Inferior parietal cortex (tissue), 1 donor: ENCODE measurements at regions not wholly inside any gene's neighbourhood (a gene's known extent, or its start where the extent isn't known, plus 50 kb on each side); places are given as distances from the start of the nearest gene placed in this dataset.

Experiments
- DNase-seq: peaks from one replicate; pipeline ENCODE4 v3.0.0-alpha.2; 2016; ENCODE audit errors: extremely low spot score

DNA sequence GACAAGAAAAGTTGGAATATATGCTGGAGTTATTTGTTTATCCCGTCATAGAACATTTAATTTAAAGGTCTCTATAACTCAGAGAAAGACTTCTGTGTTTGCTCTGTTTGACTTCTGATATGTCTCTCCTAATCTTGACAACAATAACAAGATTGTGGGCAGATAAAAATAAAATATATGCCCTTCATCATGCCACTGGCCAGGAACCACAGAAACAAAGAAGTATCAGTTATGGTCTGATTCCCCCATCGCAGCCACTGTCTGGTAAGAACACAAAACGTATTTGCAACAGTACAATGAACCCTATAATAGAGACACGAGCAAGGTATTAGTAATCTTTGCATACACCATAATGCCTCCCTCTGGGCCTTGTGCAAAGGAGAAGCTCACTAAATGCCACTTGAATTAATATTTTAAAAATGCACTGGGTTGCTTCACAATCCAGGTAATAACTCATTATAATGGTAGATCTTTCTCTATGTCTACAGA is 1498.3 kb downstream of the CDH11 start:
- DNase-seq = no peak

DNA sequence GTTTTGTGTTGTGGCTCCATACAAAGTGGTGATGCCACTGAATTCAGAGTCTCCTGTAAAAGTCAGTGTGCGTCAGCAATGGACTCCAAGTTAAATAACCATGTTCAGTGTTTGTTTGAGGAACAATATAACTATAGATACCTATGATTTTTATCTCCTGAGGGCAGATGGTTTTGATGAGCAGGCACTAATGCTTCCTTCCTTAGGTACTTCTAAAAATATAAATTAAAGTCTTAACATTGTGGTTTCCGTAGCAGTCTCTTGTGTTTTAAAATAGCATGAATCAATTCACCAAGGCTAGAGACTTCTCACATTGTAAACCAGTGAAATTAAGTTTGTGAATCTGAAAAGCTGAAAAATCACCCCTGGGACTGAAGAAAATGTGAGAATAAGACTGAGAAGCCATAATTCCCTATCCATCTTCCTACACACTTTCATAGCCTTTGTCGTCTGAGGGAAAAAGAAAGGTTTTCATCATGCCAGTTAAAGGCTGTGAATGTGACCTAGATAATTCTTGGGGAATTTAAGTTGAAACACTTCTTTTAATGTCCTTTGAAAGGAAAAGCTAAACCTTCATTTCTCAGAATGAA is 1502.9 kb downstream of the CDH11 start:
- DNase-seq = no peak

DNA sequence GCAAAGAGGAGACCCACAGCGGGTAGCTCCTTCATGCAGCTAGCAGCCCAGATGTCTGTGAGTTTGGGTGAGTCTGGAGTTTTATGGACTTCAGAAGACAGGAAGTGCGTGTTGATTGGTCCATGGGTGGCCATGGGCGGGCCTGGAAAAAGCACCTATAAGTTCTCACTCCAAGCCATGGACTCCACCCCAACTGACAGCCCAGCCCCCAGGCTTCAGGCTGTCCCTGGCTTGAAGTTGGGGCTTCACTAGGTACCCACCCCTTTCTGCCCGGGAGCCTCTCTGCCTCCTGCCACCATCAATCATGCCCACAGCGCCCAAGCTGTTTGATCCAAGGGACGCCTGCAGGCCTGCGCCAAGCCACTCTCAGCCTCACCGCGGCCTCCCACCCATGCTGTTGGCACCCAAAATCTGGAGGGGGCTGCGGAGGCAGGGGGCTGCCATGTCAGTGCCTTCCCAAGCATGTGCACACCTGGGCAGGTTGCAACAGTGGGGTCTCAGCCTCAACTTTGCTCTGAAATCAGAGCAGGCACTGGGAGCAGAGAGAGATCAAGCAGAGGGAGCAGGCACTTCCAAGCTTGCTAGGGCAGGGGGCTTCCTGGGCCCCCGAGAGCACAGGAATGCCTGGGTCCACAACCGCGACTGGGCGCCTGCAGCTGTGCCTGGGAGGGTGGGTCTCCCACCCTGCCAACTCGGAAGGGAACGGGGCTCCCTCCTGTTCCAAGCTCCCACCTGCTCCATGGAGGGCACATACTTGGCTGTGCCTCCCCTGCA is 1503.7 kb downstream of the CDH11 start:
- DNase-seq = no peak

DNA sequence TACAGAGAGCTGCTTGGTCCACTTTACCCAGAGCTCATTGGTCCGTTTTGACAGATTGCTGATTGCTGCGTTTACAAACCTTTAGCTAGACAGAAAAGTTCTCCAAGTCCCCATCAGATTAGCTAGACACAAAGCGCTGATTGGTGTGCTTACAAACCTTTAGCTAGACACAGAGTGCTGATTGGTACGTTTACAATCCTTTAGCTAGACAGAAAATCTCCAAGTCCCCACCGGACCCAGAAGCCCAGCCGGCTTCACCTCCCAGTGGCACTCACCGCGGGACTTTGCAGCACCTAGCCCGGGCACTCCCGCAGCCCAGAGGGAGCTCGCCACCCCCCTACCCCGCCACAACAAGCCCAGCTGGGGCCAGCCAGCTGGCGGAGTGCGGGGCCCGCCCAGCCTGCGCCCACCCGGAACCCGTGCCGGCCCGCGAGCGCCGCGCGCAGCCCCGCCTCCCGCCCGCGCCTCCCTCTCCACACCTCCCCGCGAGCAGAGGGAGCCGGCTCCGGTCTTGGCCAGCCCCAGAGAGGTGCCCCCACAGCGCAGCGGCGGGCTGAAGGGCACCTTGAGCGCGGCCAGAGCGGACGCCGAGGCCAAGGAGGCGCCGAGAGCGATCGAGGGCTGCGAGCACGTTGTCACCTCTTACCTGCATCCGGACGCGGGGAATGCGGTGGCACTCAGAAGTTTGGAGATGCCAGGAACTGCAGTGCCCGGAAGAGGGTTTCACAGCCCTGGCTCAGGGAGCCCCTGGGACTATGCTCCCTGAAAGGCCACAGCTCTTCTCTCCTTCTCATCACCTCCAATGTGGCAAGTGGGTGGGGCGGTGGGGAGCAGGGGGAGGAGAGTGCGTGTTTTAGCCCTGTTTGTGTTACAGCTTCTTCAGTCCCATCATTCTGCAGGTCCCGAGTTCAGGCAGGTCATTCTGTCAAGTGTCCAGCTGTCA is 1504.5 kb downstream of the CDH11 start:
- DNase-seq = no peak

DNA sequence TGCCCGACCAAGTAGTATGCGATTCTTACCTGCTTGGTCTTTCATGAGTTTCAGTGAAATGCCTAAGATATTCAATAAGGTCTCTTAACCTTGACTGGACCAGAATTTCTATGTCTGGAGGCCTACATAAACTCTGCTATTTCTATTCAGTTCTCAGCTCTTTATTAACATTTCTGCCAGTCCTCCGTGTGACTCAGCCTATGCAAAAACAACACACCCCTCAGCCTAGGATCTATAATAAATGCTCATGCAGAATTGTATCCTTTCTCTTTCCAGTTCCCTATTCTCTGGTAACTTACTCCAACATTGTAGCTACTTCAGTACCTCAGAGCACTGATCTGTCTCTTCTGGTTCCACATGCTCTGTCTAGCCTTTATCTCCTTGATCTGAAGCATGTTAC is 1507.4 kb downstream of the CDH11 start:
- DNase-seq = no peak

DNA sequence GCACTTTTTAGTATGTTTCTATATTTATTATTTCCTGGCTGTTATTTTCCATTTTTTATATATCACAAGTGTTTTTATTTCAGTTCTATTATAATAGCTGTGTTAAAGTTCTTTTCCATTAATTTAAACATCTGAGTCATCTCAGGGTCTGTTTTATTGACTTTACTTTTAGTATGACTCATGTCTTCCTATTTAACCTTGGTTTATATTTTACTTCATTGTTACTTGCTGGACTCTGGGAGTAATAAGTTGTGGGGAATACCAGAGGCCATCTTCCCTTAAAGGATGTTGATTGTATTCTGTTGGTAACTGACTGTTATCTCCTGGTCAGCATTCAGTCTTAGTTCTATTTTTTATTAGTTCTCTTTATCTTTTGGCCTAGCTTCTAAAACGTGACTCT is 1508.2 kb downstream of the CDH11 start:
- no peak for DNase-seq

DNA sequence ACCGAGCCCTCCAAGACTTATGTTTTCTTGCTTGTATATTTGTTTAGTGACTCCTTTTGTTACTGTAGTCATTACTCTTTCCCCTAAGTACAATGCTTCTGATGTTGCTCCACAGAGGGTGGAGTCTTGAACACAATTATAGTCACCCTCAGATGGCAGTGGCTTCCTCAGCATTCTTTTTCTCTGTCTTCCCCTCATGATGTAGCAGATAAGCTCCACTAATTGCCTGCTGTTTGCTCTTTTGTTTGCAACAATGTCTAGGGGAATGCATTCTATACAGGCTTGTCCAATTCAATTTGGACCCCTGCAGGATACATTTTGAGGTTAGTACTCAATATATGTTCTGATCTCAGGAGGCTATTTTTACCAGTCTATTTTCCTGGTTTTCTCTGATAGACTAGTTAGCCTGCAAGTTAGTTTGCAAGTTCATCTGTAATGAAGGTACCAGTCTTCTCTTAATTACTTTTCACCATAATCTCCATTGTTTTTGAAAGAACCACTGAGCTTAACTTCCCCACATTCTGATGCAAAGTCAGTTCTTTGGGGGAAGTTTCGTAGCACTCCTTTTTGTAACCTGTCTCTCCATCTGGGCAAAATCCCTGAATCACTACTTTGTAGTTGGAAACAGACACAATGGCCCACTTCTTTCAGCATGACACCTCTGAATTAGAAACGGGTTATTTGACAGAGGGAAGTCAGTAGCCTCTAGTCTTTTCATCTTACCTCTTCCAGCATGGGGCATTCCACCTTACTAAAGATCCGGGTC is 1509.2 kb downstream of the CDH11 start:
- no peak for DNase-seq

DNA sequence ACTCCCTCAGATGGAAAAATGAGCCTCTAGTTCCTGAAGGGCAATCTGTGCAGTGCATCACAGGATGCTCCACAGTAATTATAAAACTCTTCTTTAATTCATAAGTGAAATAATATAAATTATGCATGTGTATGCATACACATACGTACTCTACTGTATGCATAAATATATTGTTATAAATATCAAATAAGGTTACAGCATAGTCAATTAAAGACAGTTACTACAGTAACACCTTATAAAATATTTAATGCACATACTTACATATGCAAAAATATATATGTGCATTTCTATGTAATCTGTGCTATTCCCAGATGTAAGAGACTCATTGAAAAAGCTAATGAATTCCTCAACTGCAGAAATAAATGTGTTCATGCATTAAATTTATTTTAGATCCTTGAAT is 1515.1 kb downstream of the CDH11 start:
- DNase-seq = no peak

DNA sequence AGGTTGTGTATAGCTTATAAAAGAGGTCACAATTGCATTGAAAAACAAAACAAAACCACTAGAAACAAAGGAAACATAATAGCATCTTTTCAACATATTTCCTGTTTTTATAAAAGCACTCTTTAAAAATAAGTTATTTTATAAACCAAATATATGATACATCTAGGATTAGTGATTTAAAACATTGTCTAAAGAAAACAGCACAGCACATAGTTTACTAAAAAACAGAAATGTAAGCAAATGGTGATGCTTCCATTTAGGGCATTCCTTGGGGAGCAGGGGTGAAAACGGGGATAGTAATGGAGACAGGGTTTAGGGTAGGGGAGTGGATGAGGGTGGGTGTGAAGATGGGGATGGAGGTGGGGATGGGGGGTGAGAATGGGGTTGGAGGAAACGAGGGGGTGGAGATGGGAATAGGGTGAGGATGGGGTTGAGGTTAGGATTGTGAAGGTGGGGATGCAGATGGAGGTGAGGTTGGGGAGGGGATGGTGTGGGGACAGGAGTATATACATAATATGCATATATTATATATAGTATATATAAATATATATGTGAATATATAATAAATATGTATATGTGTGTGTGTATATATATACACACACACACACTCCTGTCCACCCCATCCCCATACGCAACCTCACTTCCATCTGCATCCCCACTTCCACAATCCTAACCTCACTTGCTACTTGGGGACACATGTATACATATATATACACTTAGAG is 1519.5 kb downstream of the CDH11 start:
- DNase-seq = no peak

DNA sequence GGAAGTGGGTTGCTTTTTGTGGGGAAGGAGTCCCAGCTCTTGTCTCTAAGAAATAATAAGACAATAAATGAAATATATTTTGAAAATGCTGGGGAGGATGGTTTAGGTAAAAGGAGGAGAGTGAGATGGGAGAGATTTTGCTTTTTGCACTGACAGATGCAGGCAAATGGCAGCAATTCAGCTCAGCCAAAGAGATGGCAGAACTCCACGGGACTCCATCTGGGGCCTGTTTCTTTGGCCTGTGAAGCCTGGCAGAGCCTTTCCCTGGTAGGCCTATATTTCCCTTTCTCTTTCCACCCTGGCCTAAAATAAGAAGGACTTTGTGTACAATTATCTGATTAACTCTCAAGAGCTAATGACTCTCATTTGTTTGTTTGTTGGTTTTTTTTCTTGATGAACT is 1525.1 kb downstream of the CDH11 start:
- DNase-seq = peak; percentile 45

DNA sequence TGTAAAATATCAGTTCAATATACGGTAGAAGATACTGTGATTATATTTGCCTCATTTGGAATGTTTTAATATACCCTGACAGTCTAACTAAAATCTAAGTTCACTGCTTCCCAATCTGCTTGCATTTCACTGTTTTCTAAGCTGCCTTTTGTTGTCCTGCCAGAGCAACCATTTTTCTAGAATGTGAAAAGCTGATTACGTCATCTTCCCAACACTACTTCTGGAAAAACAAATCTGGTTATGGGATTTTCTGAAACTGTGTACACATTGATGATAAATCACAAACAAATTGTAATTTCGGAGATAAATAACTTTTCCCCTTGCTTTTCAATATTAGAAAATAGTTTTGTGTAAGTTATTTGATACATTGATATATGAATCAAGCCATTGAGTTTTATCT is 1529.0 kb downstream of the CDH11 start:
- DNase-seq = no peak

DNA sequence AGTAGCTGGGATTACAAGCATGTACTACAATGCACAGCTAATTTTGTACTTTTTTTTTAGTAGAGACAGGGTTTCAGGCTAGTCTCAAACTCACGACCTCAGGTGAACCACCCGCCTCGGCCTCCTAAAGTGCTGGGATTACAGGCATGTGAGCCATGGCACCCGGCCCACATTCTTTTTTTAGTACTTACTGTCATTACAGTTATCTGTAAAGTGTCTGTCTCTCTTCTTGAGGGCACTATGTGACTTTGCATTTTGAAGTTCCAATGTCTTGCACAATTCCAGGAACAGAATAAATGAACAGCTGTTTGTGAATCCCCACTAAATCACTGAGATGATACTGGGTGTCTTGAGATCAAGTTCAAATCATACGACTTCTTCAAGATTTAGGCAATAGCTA is 1540.3 kb downstream of the CDH11 start:
- no peak for DNase-seq

DNA sequence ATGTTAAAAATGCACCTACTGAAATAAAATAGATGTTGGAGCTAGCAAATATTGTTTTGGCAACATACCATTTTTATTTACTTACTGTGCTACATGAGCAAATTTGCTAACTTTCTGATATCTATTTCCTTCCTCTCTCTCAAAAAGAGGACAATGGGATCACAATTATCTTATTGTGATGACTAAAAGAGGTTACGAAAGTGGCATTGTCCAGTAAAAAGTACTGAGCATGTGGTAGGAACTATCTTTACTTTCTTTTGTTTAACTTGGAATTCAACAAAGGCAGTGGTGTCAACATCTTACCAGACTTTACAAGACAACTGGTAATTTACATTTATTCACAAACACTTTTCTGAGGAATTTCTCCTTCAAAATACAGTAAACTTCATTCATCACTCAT is 1542.6 kb upstream of the CDH8 start:
- no peak for DNase-seq

DNA sequence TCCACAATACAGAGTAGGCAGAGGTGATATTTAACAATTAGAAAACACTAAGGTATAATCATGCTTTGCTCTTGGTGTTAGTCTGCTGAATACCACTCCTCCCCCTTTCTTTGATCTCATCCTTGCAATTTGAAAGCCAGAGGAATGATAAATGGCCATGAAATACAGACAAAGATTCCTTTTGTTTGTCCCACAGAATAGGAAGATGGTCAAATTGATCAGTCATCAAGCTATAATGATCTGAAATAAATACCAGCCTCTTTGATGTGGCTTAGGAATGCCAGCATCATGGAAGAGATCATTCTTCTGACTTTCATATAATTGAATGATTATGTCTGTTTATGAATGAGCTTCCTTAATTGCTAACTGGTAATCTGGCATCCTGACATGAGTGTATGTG is 1541.7 kb upstream of the CDH8 start:
- no peak for DNase-seq

DNA sequence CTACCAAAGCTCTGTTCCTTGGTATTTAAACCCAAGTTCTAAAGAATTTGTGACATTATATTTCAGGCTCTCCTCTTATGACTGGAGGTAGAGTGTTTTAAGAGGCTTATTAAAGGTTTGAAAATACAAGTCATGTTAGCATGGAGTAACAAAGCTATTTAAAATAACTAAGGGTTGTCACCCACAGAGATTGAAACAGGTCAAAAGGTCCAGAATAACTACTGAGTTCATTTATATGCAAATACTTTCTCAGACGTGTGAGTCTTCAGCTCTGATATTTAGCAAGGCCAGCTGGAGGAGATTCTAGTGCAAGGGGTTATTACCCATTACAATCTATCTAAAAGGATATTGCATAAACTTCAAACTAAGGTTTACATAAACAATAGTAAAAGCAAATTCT is 1538.8 kb upstream of the CDH8 start:
- no peak for DNase-seq

DNA sequence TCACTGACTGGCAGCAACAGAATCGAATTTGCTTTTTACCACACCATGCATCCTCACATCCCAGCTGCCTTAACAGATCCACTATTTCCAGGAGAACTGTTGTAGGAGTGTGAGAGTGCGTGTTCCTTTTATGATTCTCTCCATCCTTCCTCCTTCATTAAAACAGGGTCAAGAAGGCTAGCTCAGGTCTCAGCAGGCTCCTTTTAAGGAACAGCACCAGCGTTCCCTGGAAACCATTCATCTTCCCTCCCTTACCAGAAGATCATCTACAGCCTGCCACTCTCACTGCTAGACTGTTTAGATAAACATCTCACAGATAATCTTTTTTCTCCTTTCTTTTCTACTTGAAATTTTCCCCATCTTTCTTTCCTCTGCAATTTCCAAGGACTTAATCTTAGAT is 1531.9 kb upstream of the CDH8 start:
- DNase-seq = no peak

DNA sequence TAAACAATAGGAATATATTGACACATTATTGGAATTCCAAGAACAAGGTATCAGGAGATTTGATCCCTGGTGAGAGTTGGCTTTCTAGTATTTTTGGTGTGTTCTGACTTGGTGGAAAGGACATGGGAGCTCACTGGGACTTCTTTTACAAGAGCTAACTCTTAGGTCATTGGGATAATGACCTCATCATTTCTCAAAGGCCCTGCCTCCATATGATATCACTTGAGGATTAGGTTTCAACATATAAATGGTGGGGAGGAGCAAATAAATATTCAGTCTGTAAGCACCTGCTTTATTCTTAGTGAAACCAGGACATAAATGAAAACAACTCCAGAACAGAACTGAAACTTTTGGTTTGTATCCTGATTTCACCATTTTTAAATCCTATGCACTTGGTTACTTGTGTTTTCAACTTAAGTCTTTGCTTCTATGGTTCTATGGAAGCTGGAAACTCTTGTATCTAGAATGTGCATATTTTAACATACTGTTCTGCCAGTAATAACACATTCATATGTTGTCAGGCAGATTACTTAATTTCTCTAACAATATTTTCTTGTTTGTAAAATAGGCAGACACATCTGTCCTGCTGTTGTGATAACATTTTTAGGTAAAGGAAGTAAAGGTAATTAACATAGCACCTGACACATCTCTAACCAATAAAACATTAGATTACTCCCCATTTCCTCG is 1527.7 kb upstream of the CDH8 start:
- no peak for DNase-seq

DNA sequence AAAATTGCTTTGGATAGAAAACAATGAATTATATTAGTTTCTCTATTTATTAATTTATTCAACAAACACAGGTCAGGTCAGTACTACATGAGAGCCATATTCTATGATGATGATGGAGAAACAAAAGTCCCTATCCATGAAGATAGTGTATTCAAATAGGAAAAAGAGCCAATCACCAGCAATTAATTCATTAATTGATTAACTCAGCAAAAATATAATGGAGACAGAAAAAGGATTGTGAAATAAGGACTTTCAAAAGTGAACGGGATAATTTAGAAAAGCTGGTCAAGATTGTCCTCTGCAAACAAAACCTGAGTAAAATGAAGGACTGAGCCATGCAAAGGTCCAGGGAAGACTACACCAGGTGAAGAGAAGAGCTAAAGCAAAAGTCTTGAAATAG is 1517.7 kb upstream of the CDH8 start:
- DNase-seq = no peak

DNA sequence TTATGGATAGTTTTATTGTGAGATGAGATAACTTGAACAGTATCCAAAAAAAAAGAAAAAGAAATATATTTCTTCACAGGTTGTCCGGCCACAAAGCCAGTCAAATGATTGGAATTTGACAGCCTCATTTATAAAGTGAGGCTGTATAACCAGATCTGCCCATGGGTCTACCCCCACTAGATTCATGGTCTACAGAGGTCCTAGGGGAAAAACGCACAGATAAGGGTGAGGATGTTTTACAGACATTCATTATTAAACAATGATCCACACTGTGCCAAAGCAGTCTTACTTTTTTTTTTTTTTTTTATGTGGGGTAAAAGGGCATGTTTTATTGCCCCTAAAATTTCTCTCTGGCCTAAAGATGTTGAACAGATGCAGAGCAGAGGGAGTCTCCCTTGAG is 1503.0 kb upstream of the CDH8 start:
- no peak for DNase-seq

DNA sequence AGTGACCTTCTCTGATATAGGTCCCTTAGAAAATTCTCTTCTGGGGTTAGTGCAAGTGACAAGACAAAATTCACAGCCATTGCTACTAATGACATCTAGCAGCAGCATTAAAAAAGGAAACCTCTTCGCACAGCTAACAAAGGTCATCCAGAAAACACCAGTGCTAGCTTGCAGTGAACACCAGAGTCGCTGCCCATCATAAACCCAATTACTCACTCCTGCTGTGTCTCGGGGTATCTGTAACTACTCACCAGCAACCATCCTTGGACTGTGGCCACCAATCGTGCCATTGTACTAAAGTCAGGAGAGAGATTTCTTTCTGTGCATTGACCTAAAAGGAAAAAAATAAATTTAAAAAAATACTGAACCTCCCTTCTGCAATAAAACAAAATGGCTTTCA is 1494.7 kb upstream of the CDH8 start:
- DNase-seq = no peak

DNA sequence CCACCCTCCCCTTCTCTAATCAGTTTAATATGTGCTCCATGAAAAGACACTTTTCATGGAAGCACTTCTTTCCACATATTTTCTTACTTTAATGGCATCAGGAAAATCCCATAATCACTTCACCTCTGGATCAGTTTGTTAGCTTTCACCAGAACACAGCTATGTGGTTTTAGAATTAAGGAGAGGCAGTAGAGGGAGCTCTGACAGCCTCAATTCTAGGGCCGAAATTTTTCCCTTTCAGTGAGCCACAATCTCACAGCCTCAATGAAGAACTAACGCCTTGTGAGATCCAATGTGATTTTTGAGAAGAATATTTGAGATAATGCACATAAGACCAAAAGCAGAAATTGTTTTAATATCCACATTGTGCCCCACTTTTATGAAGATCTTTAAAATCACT is 1494.0 kb upstream of the CDH8 start:
- DNase-seq = peak; percentile 32
